ENCODE measurements at regions not wholly inside any gene's neighbourhood (a gene's known extent, or its start where the extent isn't known, plus 50 kb on each side); places are given as distances from the start of the nearest gene placed in this dataset.
"Not testable (repeated sequence)": the region's sequence is repeated elsewhere in the genome, so short reads cannot be mapped to it uniquely, and the experiment has no call there.

DNA sequence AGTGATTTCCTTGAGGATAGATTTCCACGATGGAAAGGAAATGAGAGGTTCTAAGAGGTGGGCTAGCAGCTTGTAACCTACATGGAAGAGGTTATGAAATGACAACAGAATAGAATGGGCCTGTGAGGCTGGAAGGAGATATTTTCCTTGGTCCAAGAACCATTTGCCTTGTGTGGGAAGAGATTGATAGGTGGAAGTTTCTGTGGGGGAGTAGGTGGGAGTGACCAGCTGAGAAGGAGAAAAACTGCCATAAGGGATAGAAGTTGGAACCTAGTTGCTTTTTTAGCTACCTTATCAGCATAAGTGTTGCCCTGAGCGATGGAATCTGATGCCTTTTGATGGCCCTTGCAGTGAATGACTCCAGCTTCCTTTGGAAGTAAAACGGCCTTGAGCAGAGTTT lies 60.4 kb upstream of the NAA35 start:
- TF ChIP-seq, protein P1, sequence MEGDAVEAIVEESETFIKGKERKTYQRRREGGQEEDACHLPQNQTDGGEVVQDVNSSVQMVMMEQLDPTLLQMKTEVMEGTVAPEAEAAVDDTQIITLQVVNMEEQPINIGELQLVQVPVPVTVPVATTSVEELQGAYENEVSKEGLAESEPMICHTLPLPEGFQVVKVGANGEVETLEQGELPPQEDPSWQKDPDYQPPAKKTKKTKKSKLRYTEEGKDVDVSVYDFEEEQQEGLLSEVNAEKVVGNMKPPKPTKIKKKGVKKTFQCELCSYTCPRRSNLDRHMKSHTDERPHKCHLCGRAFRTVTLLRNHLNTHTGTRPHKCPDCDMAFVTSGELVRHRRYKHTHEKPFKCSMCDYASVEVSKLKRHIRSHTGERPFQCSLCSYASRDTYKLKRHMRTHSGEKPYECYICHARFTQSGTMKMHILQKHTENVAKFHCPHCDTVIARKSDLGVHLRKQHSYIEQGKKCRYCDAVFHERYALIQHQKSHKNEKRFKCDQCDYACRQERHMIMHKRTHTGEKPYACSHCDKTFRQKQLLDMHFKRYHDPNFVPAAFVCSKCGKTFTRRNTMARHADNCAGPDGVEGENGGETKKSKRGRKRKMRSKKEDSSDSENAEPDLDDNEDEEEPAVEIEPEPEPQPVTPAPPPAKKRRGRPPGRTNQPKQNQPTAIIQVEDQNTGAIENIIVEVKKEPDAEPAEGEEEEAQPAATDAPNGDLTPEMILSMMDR (IDR thresholded peaks at IDR 0.05) = not testable (repeated sequence)
- not testable (repeated sequence) for TF ChIP-seq POLR2A (IDR thresholded peaks at IDR 0.05)

All from vagina (tissue), 2 donors.